HG02938 (cell line): ENCODE measurements at regions not wholly inside any gene's neighbourhood (a gene's known extent, or its start where the extent isn't known, plus 50 kb on each side); places are given as distances from the start of the nearest gene placed in this dataset.

Experiments
- ATAC-seq: cut with Tn5 transposase; IDR thresholded peaks from one replicate; pipeline ENCODE4 v1.9.1; 2021; ENCODE audit warnings: mild to moderate bottlenecking, moderate library complexity; ENCODE audit not compliant: unreplicated experiment

GRCh38 chrX:16222151-16222550 lies 54.9 kb downstream of the MAGEB17 start:
- no peak for ATAC-seq

- no peak for ATAC-seq
Measured at GRCh38 chrX:16223385-16223784, 56.1 kb downstream of the MAGEB17 start.

GRCh38 chrX:16239211-16239610 lies 71.9 kb downstream of the MAGEB17 start:
- peak; percentile 61 for ATAC-seq

GRCh38 chrX:16240231-16240905 lies 73.1 kb downstream of the MAGEB17 start:
- no peak for ATAC-seq

- ATAC-seq: no peak
Measured at GRCh38 chrX:16240968-16241367, 73.7 kb downstream of the MAGEB17 start.

GRCh38 chrX:16250296-16250695 lies 83.0 kb downstream of the MAGEB17 start:
- no peak for ATAC-seq

GRCh38 chrX:16251782-16252181 lies 84.5 kb downstream of the MAGEB17 start:
- no peak for ATAC-seq

- no peak for ATAC-seq
Measured at GRCh38 chrX:16258882-16259281, 91.6 kb downstream of the MAGEB17 start.

GRCh38 chrX:16267431-16267830 lies 100.2 kb downstream of the MAGEB17 start:
- ATAC-seq: no peak

GRCh38 chrX:16268206-16268605 lies 100.9 kb downstream of the MAGEB17 start:
- ATAC-seq: no peak

- no peak for ATAC-seq
Measured at GRCh38 chrX:16278927-16279326, 111.6 kb downstream of the MAGEB17 start.

GRCh38 chrX:16282209-16282608 lies 114.9 kb downstream of the MAGEB17 start:
- no peak for ATAC-seq

- no peak for ATAC-seq
Measured at GRCh38 chrX:16284842-16285241, 117.6 kb downstream of the MAGEB17 start.

- no peak for ATAC-seq
Measured at GRCh38 chrX:16290997-16291396, 123.7 kb downstream of the MAGEB17 start.

- ATAC-seq: no peak
Measured at GRCh38 chrX:16300831-16301230, 133.6 kb downstream of the MAGEB17 start.

- no peak for ATAC-seq
Measured at GRCh38 chrX:16304751-16305150, 137.5 kb downstream of the MAGEB17 start.

GRCh38 chrX:16305187-16305586 lies 137.9 kb downstream of the MAGEB17 start:
- ATAC-seq: no peak

- no peak for ATAC-seq
Measured at GRCh38 chrX:16307950-16308349, 140.7 kb downstream of the MAGEB17 start.

GRCh38 chrX:16308773-16309172 lies 141.5 kb downstream of the MAGEB17 start:
- ATAC-seq: no peak

- no peak for ATAC-seq
Measured at GRCh38 chrX:16310326-16310725, 143.0 kb downstream of the MAGEB17 start.

GRCh38 chrX:16311671-16312070 lies 144.4 kb downstream of the MAGEB17 start:
- no peak for ATAC-seq

- no peak for ATAC-seq
Measured at GRCh38 chrX:16312761-16313623, 145.7 kb downstream of the MAGEB17 start.
